NCI-H1048 (cell line): ENCODE measurements at regions not wholly inside any gene's neighbourhood (a gene's known extent, or its start where the extent isn't known, plus 50 kb on each side); places are given as distances from the start of the nearest gene placed in this dataset.

Experiments used
- DNase-seq: peaks from one replicate; lab custom pipeline; 2025; lab: John Stamatoyannopoulos, UW

DNA sequence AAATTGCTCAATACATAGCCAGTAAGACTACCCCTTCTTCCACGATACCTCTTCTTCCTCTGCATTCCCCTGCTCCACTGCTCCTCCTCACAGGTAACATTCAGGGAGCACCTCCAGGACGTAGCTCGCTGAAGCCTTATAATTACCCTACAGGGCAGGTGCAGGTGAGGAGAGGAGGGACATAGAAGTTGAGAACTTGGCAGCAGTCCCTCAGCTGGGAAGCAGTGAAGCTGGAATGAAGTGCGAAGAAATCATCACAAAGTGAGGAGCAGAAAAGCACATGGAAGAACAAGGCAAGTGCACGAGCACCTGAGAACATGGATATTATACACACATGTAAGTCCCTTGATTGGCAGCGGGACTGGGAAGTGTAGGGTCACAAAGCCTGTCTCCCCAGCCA is 118.2 kb downstream of the HSD17B3 start:
- DNase-seq = no peak

DNA sequence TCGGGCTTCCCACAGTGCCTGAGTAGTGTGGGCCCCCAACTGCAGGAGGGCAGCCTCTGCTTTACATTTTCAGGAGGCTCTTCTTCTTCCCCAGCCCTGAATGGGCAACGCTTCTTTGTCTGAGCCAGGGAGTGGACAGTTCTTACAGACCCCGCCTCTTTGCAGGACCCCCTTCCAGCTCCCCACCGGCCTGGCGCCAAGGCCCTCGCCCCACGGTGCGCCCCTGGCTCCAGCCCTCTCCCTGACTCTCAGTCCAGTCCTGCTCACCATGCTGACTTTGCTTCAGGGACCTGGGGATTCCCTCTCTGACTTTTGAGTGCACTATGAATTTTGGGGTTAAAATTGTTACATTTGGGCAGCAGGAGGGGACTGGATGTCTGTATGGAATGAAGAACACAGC is 123.8 kb downstream of the HSD17B3 start:
- no peak for DNase-seq

GRCh38 chr9:96177719-96178028 is 124.3 kb downstream of the HSD17B3 start:
- DNase-seq = no peak

DNA sequence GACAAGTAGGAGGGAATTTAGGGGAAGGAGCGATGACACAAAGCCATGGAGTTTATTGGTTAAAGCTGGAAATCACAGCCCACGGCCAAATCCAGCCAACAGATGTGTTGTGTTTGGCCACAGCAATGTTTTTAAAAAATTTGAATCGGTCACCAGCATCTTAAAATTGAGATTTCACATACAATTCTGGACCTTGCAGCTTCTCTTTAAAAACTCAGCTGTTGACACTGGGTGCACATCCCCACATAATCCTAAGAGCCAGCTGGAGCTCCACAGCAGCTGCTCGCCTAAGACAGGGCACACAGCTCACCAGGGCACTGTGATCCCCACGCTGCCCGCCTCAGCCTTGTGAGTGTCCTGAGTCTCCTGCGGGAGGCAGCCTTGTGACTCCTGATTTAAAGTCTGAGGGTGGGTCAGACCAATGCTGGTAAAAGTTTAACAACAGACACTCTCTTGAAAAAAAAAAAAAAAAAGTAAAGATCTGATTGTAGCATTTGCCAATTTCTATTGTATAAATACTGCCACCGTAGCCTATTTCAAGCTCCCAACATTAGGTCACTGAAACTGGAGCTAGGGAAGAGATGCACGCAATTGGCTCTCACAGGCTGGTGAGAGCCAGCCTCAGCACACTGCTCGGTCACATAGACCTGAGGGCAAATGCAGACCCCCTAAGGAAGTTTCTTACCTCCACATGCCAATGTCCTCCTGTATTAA is 124.8 kb downstream of the HSD17B3 start:
- no peak for DNase-seq

- no peak for DNase-seq
Observed at GRCh38 chr9:96175796-96176195, 126.2 kb downstream of the HSD17B3 start.

DNA sequence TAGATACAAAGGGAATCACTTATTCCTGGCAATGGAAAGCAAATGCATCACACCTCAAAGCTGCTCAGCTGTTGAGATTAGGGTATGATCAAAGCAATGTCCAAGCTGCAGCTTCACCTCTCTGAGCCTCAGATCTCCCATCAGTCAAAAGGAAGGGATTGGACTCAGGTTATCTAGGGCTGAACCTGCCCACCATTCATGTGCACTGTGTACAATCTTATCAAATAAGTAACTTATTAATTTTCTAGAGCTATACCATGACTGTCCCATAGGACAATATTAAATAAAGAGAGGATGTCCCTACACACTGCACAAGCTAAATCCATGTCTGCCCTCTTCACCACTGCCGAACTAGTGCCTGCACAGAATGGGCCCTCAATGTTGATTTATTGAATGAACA is 127.0 kb downstream of the HSD17B3 start:
- no peak for DNase-seq

DNA sequence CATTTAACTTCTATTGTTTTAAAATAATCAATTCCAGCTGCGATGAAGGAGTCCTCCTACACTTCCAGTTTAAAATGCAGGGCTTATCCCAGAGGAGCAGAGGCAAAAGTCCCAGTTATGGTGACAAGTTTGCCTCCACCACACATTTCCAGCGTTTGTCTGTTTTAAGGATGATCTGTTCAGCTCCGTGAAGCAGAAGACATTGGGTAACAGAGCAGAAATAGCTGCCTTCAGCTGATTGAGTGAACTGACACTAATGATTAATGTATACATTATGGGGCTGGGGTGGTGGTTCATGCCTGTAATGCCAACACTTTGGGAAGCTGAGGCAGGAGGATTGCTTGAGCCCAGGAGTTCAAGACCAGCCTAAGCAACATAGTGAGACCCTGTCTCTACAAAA is 127.6 kb downstream of the HSD17B3 start:
- DNase-seq = no peak

GRCh38 chr9:96173640-96174039 is 128.3 kb downstream of the HSD17B3 start:
- no peak for DNase-seq

DNA sequence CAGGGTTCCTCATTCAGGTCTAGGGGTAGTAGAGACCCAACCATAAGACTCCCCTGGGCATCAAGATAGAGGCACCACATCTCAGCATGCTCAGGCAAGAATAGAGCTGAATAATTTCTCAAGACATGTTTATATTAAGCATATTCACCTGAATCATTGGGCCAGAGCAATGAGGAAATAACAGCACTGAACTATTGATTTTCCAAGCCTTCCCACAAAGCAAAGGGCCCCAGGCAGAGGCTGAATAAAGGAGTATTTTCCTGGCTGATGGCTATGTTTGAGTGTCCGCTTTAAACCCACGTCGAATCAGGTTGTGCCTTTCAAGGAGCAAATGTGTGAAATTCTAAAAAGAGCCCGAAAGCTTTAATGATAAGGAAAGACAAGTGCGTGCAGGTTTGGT is 129.2 kb downstream of the HSD17B3 start:
- no peak for DNase-seq

DNA sequence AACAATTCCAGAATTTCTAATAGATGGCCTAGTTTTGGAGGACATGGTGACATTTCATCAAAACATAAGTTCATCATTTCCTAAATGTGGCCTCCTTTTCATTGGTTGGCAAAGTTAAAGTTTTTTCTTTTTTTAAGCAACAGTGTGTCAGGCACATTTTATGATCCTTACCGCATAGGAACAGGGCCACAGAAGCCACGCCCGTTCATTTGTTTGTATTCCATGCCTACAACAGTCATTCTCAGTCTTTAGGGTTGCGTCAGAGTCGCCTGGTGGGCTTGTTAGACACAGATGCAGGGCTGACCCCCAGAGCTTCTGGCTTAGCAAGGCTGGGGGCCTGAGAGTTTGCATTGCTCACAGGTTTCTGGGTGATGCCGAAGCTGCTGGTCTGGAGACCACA is 130.2 kb downstream of the HSD17B3 start:
- no peak for DNase-seq

DNA sequence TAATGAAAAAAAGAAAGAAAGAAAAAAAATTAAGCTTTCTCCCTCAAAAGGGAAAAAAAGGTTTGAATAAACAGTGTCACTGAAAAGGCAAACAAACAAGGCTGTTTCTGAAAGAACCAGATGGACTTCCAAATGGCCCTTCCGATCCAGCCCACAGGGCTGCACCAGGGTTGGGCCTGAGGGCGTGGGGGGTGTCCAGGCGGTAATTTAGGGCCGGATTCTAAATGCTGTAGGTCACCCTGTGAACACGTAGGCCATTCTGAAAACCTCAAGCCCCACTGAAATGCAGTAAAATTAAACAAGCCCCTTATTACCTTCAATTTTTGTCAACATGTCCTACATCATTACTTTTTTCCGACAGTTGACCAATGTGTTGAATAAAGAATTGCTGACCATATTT is 132.1 kb downstream of the HSD17B3 start:
- no peak for DNase-seq

- no peak for DNase-seq
Observed at GRCh38 chr9:96169484-96169883, 132.5 kb downstream of the HSD17B3 start.

- DNase-seq = no peak
Observed at GRCh38 chr9:96168882-96169281, 133.1 kb downstream of the HSD17B3 start.

DNA sequence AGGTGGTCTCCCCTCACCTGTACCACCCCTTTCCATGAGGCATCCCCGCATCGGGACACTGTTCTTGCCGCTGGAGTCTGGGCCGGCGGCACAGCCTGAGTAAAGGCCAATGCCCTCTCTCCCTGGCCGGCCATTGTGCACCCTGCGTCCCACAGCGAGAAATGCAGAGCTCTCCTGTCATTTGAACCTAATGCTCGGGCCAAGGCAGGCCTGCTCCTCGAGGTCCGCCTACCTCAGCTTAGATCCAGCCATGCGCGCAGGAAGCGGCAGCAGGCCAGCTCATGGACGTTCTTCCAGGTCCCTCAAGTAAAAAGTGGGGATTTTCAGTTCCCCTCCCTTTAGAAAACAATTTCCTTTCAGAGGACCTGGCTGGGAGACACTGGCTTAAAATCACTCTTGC is 135.0 kb downstream of the HSD17B3 start:
- DNase-seq = no peak

GRCh38 chr9:96164268-96164683 is 137.7 kb downstream of the HSD17B3 start:
- no peak for DNase-seq

DNA sequence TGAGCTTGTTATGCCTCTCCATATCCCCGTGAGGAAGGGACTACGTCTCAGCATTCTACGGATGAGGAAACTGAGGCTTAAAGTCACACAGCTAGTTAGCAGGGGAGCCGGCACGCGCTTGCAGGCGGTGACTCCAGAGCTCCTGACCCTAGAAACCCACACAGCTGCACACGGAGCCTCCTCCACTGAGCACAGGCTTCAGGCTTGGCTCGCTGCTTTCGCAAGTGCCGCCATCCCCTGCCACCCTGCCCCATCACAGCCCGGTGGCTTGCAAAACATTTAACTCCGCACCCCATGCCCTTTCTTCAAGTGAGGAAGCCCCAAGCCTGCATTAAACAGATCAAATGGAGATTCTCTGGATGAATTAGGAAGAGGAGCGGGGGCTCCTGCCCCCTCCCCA is 138.3 kb downstream of the HSD17B3 start:
- DNase-seq = no peak

GRCh38 chr9:96163161-96163560 is 138.8 kb downstream of the HSD17B3 start:
- DNase-seq = no peak

DNA sequence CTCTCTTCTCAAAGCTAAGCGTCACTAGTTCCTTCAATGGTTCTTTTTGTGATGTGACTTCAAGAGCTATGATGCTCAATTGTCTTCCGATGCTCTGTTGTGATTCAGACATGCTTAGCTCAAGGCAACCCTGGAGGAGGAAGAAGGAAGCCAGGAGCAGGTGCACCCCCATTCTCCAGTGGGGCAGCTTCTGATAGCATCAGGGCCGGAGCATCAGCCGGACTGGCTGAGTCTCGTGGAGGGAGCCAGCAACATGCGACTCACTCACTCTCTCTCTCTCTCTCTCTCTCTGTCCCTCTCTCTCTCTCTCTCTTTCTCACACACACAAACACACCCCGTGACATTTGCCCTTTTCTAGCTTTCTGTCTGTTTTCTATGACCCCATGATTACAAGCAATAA is 140.2 kb downstream of the HSD17B3 start:
- DNase-seq = no peak

DNA sequence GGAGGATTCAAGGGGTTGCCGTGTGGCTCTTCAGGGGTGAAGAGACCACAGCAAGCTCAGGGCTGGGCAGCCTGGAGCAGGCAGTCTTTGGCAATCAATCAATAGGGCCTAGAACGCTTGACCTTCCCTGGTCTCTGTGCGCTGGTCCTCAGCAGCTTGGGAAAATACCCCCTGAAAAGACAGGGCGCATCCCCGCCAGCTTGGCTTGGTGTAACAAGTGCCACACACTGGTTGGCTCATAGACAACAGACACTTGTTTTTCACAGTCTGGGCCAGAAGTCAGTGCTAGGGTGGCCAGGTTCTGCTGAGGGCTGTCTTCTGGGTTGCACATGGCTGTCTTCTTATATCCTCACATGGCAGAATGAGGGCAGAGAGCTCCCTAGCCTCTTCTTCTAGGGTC is 141.1 kb downstream of the HSD17B3 start:
- DNase-seq = no peak

GRCh38 chr9:96160168-96160567 is 141.8 kb downstream of the HSD17B3 start:
- no peak for DNase-seq

- no peak for DNase-seq
Observed at GRCh38 chr9:96159596-96159995, 142.4 kb downstream of the HSD17B3 start.

DNA sequence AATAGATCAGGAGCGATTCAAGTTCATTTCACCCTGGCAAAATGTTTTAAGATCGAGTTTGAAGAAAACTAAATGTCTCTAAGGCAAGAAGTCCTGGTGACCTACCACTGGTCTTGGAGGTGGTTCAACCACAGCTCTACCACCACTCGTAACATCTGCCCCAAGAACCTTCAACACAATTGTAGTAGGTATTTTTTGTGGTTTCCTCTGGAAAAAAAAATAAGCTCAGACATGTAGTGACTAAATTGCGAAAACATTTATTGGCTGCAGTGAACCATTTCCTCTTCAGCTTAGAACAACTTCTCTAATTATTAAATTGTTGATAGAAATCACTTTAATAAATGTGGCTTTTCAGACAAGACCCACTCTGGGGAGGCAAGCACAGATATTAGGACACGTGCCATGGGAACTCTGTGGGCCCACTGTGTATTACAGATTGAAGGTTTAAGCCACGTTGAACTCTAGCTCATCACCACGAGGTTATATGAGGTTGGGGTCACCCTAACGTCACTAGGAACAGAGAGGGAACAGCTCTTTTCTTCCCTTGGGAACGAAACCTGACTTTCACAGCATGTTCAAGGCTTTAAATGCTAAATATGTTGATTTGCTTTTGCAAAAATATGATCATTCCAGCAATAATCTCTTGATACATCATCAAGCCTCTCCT is 142.9 kb downstream of the HSD17B3 start:
- DNase-seq = no peak

- no peak for DNase-seq
Observed at GRCh38 chr9:96158147-96158546, 143.8 kb downstream of the HSD17B3 start.

DNA sequence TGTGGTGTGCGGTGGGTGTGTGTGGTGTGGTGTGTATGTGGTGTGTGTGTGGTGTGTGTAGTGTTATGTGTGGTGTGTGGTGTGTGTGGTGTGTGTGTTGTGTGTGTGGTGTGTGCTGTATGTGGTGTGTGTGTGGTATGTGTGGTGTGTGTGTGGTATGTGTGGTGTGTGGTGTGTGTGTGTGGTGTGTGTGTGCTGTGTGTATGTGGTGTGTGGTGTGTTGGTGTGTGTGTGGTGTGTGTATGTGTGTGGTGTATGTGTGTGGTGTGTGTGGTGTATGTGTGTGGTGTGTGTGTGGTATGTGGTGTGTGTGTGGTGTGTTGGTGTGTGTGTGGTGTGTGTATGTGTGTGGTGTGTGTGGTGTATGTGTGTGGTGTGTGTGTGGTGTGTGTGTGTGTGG is 144.3 kb downstream of the HSD17B3 start:
- no peak for DNase-seq
